ENCODE measurements at regions not wholly inside any gene's neighbourhood (a gene's known extent, or its start where the extent isn't known, plus 50 kb on each side); places are given as distances from the start of the nearest gene placed in this dataset.
"Not testable (repeated sequence)": the region's sequence is repeated elsewhere in the genome, so short reads cannot be mapped to it uniquely, and the experiment has no call there.

DNA sequence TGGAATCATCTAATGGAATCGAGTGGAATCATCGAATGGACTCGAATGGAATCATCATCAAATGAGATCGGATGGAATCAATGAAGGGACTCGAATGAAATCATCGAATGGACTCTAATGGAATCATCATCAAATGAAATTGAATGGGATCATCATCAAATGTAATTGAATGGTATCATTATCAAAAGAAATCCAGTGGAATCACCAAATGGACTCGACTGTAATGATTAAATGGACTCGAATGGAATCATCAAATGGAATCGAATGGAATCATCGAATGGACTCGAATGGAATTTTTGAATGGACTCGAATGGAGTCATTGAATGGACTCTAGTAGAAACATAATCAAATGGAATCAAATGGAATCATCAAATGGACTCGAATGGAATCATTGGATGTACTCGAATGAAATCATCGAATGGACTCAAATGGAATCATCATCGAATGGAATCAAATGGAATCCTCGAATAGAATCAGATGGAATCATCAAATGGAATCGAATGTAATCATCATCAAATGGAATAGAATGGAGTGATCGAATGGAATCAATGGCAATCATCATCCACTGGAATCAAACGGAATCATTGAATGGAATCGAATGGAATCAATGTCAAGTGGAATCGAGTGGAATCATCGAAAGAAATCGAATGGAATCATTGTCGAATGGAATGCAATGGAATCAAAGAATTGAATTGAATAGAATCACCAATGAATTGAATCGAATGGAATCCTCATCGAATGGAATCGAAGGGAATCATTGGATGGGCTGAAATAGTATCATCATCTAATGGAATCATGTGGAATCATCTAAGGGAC lies 234.2 kb downstream of the SHCBP1 start:
- DNase-seq: peak; percentile 67

DNA sequence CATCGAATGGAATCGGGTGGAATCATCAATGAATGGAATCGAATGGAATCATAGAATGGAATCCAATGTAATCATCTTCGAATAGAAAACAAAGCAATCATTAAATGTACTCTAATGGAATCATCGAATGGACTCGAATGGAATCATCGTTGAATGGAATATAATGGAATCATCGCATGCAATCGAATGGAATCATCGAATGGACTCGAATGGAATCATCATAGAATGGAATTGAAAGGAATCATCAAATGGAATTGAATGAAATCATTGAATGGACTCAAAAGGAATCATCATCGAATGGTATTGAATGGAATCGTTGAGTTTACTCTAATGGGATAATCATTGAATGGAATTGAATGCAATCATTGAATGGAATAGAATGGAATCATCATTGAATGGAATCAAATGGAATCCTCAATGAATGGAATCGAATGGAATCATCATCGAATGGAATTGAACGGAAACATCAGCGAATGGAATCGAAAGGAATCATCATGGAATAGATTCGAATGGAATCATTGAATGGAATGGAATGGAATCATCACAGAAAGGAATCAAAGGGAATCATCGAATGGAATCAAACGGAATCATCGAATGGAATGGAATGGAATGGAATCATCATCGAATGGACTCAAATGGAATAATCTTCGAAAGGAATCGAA lies 234.9 kb downstream of the SHCBP1 start:
- DNase-seq: not testable (repeated sequence)

DNA sequence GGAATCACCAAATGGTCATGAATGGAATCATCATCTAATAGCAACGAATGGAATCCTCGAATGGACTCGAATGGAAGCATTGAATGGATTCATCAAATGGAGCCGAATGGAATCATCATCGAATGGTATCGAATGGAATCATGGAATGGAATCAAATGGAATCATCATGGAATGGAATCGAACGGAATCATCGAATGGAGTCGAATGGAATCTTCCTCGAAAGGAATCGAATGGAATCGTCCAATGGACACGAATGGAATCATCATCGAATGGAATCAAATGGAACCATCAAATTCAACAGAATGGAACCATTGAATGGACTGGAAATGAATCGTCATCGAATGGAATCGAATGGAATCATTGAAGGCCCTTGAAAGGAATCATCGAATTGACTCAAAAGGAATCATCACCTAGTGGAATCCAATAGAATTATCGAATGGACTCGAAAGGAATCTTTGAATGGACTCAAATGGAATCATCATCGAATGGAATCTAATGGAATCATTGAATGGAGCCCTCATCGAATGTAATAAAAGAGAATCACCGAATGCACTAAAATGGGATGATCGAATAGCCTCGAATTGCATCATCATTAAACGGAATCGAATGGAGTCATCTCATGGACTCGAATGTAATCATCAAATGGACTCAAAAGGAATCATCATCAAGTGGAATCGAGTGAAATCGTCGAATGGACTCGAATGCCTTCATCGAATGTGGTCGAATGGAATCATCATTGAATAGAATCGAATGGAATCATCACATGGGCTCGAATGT lies 236.7 kb downstream of the SHCBP1 start:
- peak; percentile 22 for DNase-seq

DNA sequence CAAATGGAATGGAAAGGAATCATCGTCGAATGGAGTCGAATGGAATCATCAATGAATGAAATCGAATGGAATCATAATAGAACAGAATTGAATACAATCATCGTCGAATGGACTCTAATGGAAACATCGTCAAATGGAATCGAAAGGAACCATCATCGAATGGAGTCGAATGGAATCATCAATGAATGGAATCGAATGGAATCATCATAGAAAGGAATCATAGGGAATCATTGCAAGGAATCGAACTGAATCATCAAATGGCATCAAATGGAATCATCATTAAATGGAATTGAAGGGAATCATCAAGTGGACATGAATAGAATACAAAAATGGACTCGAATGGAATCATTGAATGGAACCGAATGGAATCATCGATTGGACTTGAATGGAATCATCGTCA lies 237.6 kb downstream of the SHCBP1 start:
- DNase-seq: not testable (repeated sequence)

DNA sequence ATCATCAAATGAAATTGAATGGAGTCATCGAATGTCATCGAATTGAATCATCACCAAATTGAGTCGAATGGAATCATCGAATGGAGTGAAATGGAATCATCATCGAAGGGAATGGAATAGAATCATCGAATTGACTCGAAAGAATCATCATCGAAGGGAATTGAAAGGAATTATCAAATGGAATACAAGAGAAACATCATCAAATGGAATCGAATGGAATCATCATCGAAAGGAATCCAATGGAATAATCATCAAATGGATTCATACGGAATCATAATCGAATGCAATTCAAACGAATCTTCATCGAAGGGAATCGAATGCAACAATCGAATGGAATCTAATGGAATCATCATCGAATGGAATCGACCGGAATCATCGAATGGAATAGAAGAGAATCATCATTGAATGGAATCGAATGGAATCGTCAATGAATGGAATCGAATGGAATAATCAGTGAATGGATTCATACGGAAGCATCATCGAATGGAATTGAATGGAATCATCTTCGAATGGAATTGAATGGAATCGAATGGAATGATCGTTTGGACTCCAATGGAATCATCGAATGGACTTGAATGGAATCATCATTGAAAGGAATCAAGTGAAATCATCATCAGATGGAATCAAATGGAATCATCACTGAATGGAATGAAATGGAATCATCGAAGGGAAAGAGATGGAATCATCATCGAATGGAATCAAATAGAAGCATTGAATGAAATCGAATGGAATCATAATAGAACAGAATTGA lies 238.2 kb downstream of the SHCBP1 start:
- not testable (repeated sequence) for DNase-seq

DNA sequence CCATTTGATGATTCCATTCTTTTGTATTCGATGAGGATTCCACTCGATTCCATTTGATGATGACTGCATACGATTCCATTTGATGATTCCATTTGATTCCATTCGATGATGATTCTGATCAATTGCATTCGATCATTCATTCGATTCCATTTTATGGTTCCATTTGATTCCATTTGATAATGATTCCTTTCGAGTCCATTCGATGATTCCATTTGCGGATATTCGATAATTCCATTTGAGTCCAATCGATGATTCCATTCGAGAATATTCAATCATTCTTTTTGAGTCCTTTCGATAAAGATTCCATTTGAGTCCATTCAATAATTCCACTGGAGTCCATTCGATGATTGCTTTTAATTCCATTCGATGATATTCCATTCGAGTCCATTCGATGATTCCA lies 239.1 kb downstream of the SHCBP1 start:
- not testable (repeated sequence) for DNase-seq

DNA sequence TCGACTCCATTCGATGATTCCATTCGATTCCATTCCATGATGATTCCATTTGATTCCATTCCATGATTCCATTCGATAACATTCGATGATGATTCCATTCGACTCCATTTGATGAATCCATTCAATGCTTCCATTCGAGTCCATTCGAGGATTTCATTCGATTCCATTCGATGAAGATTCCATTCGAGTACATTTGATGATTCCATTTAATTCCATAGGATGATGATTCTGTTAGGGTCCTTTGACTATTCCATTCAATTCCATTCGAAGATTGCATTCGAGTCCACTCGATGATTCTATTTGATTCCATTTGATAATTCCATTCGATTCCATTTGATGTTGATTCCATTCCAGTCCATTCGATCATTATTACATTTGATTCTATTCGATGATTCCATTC lies 239.8 kb downstream of the SHCBP1 start:
- not testable (repeated sequence) for DNase-seq

Data from stimulated activated CD4-positive, alpha-beta T cell treated with anti-CD3 and anti-CD28 coated beads, Interleukin-4, amount 100 ng/mL, for 24 hours (primary cell).